GM23248 (cell line): ENCODE measurements at regions not wholly inside any gene's neighbourhood (a gene's known extent, or its start where the extent isn't known, plus 50 kb on each side); places are given as distances from the start of the nearest gene placed in this dataset.

ENCODE experiments used
- EZH2 ChIP-seq: fragments of 200-600 bp; sonication (generic); IDR thresholded peaks from 2 replicates; pipeline ENCODE4 v1.6.1; 2018; ENCODE audit warnings: antibody characterized with exemption, mild to moderate bottlenecking; ENCODE audit not compliant: insufficient read depth, poor library complexity, severe bottlenecking
- EZH2phosphoT487 ChIP-seq: fragments of 200-600 bp; sonication (generic); IDR thresholded peaks from 2 replicates; pipeline ENCODE4 v1.6.1; 2018; ENCODE audit warnings: antibody characterized with exemption, moderate library complexity, mild to moderate bottlenecking, low read depth; ENCODE audit not compliant: insufficient read depth

GRCh38 chrX:92283308-92283707, 504.1 kb downstream of the PCDH11X start:
- TF ChIP-seq EZH2 (no peak), EZH2phosphoT487 (no peak)
